Stomach (tissue), 8 donors: ENCODE measurements at regions not wholly inside any gene's neighbourhood (a gene's known extent, or its start where the extent isn't known, plus 50 kb on each side); places are given as distances from the start of the nearest gene placed in this dataset.

Experiments used
- DNase-seq, 2 donors: peaks; one replicate each; pipeline versions ENCODE4 v3.0.0 to v3.0.0-alpha.2; 2013 to 2019
- H3K27ac ChIP-seq, 5 donors: fragments of 200-600 bp in 4 of 5; sonication (generic) in 4 of 5; one replicate each; pipeline ENCODE4 v1.5.1; 2013 to 2019; ENCODE audit warnings: mild to moderate bottlenecking in 1 of 5, moderate library complexity in 1 of 5
- H3K27me3 ChIP-seq, 3 donors: fragments of 200-600 bp; sonication (generic); one replicate each; pipeline ENCODE4 v1.5.1; 2017 to 2019; ENCODE audit warnings: mixed run types in 1 of 3
- H3K36me3 ChIP-seq, 4 donors: fragments of 200-600 bp; sonication (generic); 1 replicate in 3 of 4; 2 replicates in 1 of 4; pipeline ENCODE4 v1.5.1; 2016 to 2019
- H3K4me1 ChIP-seq, 4 donors: fragments of 200-600 bp; sonication (generic); one replicate each; pipeline ENCODE4 v1.5.1; 2016 to 2019
- H3K4me3 ChIP-seq, 4 donors: fragments of 200-600 bp; sonication (generic) in 3 of 4; one replicate each; pipeline ENCODE4 v1.5.1; 2016 to 2019; ENCODE audit warnings: mild to moderate bottlenecking in 1 of 4
- H3K9me3 ChIP-seq, 4 donors: fragments of 200-600 bp; sonication (generic); one replicate each; pipeline ENCODE4 v1.5.1; 2016 to 2019
- EP300 ChIP-seq: sonication (generic); formaldehyde crosslinking; IDR thresholded peaks from one replicate; pipeline ENCODE4 v1.6.1; 2017; ENCODE audit warnings: antibody characterized with exemption
- POLR2A ChIP-seq, 4 donors: fragments of 450-650 bp; IDR thresholded peaks; one replicate each; pipeline ENCODE4 v1.6.1; 2016; ENCODE audit warnings: antibody characterized with exemption in 4 of 4, control low read depth in 2 of 4, mild to moderate bottlenecking in 1 of 4, moderate library complexity in 1 of 4
- POLR2AphosphoS5 ChIP-seq, 3 donors: sonication (generic); formaldehyde crosslinking; IDR thresholded peaks; one replicate each; pipeline ENCODE4 v1.6.1; 2016; ENCODE audit warnings: antibody characterized with exemption in 3 of 3
- WGBS, 5 donors: extraction: QIAGEN DNeasy Blood & Tissue Kit in 3 of 5; methylation state at CpG; one replicate each; pipeline versions ENCODE4 v1.1.5 to v1.1.7; 2013 to 2018; 5-methylcytosine and 5-hydroxymethylcytosine counted together
- intact Hi-C: fragments of 100-400 bp; cut with DNase I; formaldehyde crosslinking; loops from one replicate; pipeline ENCODE4 v1.15.1; 2023; ENCODE audit warnings: low total_unique reads
- TF ChIP-seq, protein P1 (sequence below), 7 experiments: fragments of 450-650 bp in 4 of 7; fragments of 200-600 bp in 3 of 7; sonication (generic) in 3 of 7; IDR thresholded peaks; one replicate each; pipeline ENCODE4 v1.5.1; 2016 to 2019; ENCODE audit warnings: antibody characterized with exemption in 7 of 7, control low read depth in 2 of 7, mild to moderate bottlenecking in 1 of 7
- donor health status: healthy with polysubstance abuse.
- donor health status: Bipolar disorder and iron deficiency.
- donor health status: healthy.

DNA sequence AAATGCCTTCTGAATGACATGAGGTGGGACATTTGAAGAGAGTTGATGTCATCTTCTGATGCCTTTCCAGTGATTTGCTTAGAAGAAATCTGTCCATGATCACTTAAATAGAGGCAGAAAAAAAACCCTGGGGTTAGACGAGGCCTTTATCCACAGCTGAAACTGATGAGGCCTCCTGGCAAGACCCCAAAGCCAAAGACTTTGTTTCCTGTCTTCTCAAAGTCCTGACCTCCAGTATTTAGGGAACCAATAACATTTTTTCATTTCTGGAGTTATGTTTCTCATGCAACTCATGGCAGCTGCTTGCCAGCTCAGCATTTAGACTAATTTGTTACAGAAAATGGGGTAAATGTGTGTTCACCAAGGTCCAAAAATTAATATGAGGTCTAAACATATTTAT, 248.0 kb upstream of the PRDM1 start:
- TF ChIP-seq, protein P1, sequence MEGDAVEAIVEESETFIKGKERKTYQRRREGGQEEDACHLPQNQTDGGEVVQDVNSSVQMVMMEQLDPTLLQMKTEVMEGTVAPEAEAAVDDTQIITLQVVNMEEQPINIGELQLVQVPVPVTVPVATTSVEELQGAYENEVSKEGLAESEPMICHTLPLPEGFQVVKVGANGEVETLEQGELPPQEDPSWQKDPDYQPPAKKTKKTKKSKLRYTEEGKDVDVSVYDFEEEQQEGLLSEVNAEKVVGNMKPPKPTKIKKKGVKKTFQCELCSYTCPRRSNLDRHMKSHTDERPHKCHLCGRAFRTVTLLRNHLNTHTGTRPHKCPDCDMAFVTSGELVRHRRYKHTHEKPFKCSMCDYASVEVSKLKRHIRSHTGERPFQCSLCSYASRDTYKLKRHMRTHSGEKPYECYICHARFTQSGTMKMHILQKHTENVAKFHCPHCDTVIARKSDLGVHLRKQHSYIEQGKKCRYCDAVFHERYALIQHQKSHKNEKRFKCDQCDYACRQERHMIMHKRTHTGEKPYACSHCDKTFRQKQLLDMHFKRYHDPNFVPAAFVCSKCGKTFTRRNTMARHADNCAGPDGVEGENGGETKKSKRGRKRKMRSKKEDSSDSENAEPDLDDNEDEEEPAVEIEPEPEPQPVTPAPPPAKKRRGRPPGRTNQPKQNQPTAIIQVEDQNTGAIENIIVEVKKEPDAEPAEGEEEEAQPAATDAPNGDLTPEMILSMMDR (IDR thresholded peaks at IDR 0.05) = no peak
- TF ChIP-seq POLR2A (IDR thresholded peaks at IDR 0.05) (no peak), EP300 (no peak), POLR2AphosphoS5 (IDR thresholded peaks at IDR 0.05) (no peak)
- Histone ChIP-seq H3K36me3 (no peaks in the 10 kb centered on the region), H3K4me1 (no peaks in the 10 kb centered on the region), H3K27me3 (no peaks in the 10 kb centered on the region), H3K9me3 (no peaks in the 10 kb centered on the region), H3K4me3 (no peak overlapping the region), H3K27ac (no peak overlapping the region)
- intact Hi-C loops = no loop called here
- 38 to 64% (median 44%) methylated on average over 1 of the region's 1 CpG for WGBS, 5 donors
- DNase-seq = no peak

DNA sequence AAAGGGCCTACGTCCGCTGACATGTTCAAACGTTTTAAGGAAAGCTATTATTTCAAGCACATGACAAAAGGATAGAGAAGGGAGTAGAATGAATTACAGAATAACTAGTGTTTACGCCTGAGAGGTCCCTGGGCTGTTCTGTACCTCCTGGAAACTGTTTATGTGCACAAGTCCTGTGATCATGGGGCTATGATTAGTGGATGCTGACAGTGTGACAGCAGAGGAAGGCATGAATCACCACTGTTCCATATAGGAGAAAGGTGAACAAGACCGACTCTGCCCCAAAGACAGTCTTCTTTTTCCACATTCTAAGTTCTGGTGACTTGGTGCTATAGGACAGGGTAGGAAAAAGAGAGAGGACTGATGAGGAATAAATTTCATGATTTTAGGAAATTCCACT, 249.2 kb upstream of the PRDM1 start:
- 84 to 90% (median 86%) methylated on average over 5 of the region's 5 CpGs for WGBS, 5 donors
- Histone ChIP-seq H3K27ac (no peak overlapping the region), H3K4me1 (no peaks in the 10 kb centered on the region), H3K36me3 (no peaks in the 10 kb centered on the region), H3K4me3 (no peak overlapping the region), H3K27me3 (no peaks in the 10 kb centered on the region), H3K9me3 (no peaks in the 10 kb centered on the region)
- DNase-seq = no peak
- TF ChIP-seq POLR2A (IDR thresholded peaks at IDR 0.05) (no peak), EP300 (no peak), POLR2AphosphoS5 (IDR thresholded peaks at IDR 0.05) (no peak)
- TF ChIP-seq, protein P1 (IDR thresholded peaks at IDR 0.05) = no peak
- intact Hi-C loops = no loop called here

GRCh38 chr6:105836379-105836778, 249.8 kb upstream of the PRDM1 start:
- 86 to 96% (median 93%) methylated on average over 5 of the region's 5 CpGs for WGBS, 5 donors
- TF ChIP-seq, protein P1 (IDR thresholded peaks at IDR 0.05) = no peak
- TF ChIP-seq POLR2AphosphoS5 (IDR thresholded peaks at IDR 0.05) (no peak), EP300 (no peak), POLR2A (IDR thresholded peaks at IDR 0.05) (no peak)

DNA sequence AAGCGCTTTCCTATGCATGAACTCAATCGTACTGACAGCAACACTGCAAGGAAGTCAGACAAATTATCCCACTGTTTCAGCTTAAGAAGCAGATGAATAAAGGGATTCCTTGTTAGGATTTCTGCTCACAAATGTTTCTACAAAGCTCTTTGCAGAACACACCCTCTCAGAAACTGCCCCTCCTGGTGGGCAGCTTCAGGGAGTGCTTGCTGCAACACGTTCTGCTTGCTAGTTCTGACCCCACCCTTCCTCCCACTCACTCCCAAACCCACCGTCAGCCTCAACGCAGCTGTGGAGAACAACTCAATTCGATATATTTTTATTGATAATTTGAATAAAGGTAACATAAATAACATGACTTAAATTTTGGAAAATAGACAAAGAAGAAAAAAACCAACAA, 250.8 kb upstream of the PRDM1 start:
- DNase-seq = peak in 1 of 2 donors; percentile 76
- no peaks in the 10 kb centered on the region for H3K27me3 ChIP-seq
- intact Hi-C loops = no loop called here
- no peaks in the 10 kb centered on the region for H3K9me3 ChIP-seq
- H3K27ac ChIP-seq = no peak overlapping the region
- H3K4me3 ChIP-seq = no peak overlapping the region
- TF ChIP-seq POLR2A (IDR thresholded peaks at IDR 0.05) = no peak
- no peak for TF ChIP-seq POLR2AphosphoS5 (IDR thresholded peaks at IDR 0.05)
- TF ChIP-seq EP300 = no peak
- TF ChIP-seq, protein P1 (IDR thresholded peaks at IDR 0.05) = peak in 1 of 7 experiments; percentile 13
- H3K36me3 ChIP-seq = no peaks in the 10 kb centered on the region
- H3K4me1 ChIP-seq = no peaks in the 10 kb centered on the region
- 48 to 61% (median 55%) methylated on average over 6 of the region's 6 CpGs for WGBS, 5 donors

More at GRCh38 chr6:105836379-105836778, 249.8 kb upstream of the PRDM1 start:
- Histone ChIP-seq H3K36me3 (no peaks in the 10 kb centered on the region), H3K9me3 (no peaks in the 10 kb centered on the region), H3K27ac (no peak overlapping the region), H3K4me1 (no peaks in the 10 kb centered on the region), H3K4me3 (no peak overlapping the region), H3K27me3 (no peaks in the 10 kb centered on the region)
- intact Hi-C loops = no loop called here
- DNase-seq = no peak
